Fibroblast of the aortic adventitia (primary cell): ENCODE measurements at regions not wholly inside any gene's neighbourhood (a gene's known extent, or its start where the extent isn't known, plus 50 kb on each side); places are given as distances from the start of the nearest gene placed in this dataset.
A peak's percentile ranks its signal among the peaks of the same experiment; 100 is the strongest.

ENCODE experiments used
- DNase-seq: peaks from one replicate; pipeline ENCODE4 v3.0.0-alpha.2; 2010; ENCODE audit warnings: low read depth
- H3K4me3 ChIP-seq: 2 replicates; pipeline ENCODE4 v1.5.1; 2011; ENCODE audit warnings: low read depth, mild to moderate bottlenecking, control low read depth, low read length, moderate library complexity
- TF ChIP-seq, protein P1 (sequence below): IDR thresholded peaks from 2 replicates; pipeline ENCODE4 v1.5.1; 2011; ENCODE audit warnings: mild to moderate bottlenecking, low read length, control low read depth, inconsistent platforms; ENCODE audit not compliant: insufficient read depth

GRCh38 chr5:115735108-115735998 is 81.1 kb downstream of the CDO1 start:
- DNase-seq: no peak
- no peak overlapping the region for H3K4me3 ChIP-seq
- TF ChIP-seq, protein P1, sequence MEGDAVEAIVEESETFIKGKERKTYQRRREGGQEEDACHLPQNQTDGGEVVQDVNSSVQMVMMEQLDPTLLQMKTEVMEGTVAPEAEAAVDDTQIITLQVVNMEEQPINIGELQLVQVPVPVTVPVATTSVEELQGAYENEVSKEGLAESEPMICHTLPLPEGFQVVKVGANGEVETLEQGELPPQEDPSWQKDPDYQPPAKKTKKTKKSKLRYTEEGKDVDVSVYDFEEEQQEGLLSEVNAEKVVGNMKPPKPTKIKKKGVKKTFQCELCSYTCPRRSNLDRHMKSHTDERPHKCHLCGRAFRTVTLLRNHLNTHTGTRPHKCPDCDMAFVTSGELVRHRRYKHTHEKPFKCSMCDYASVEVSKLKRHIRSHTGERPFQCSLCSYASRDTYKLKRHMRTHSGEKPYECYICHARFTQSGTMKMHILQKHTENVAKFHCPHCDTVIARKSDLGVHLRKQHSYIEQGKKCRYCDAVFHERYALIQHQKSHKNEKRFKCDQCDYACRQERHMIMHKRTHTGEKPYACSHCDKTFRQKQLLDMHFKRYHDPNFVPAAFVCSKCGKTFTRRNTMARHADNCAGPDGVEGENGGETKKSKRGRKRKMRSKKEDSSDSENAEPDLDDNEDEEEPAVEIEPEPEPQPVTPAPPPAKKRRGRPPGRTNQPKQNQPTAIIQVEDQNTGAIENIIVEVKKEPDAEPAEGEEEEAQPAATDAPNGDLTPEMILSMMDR: no peak

GRCh38 chr5:115733607-115734006 is 82.9 kb downstream of the CDO1 start:
- no peak for DNase-seq
- TF ChIP-seq, protein P1: no peak
- H3K4me3 ChIP-seq: no peak overlapping the region

DNA sequence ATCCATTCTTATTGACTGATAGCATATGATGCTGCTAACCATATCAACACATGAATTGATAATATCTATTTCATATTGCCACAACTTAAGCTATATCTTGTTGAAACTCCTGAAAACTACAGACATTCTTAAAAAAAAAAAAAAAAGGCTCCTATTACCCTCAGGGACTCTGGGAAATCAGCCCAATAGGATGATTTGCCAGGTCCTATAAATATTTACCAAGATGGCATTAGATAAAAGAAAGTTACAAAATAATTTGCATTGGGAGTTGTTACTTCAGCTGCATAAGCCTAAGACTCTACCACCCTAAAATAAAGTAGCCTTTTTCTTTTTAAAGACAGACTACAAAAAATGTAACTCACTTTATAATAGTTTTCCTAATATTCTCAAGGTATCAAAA is 84.4 kb downstream of the CDO1 start:
- DNase-seq: no peak
- no peak overlapping the region for H3K4me3 ChIP-seq
- TF ChIP-seq, protein P1: no peak

DNA sequence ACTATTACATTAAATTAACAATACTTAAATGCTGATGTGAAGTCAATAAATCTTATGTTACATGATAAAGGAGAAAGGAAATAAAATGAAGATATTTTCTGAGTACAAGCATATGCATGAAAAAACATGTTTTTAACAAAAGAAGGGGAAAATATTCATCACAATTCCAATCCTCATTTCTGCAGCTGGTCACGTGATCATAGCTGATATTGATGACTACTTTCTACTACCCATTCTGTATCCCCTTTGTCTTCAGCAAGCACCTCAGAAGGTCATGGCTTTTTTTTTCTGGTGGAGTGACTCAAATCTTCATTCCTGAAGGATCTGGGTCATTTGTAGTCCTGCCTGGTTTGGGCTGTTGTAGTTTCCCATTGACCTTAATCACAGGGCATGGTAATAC is 90.9 kb downstream of the CDO1 start:
- no peak overlapping the region for H3K4me3 ChIP-seq
- TF ChIP-seq, protein P1: no peak
- DNase-seq: no peak

DNA sequence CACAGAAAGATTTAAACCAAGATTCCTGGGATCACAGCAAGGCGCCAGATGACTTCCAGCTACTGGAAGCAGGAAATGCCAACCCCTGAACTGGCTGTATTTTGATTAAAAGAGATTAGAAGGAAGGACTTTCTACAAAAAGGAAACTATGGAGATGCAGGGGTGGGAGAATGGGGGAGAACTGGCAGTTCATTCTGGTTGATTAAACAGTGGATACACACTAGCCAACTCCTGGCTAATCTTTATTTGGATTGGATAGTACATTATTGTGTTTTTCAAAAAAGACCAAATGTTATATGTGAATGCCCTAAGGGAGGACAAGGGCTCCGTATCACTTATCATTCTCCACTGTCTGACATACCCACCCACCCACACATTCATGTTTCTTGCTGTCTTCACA is 93.2 kb downstream of the CDO1 start:
- H3K4me3 ChIP-seq: no peak overlapping the region
- no peak for DNase-seq
- TF ChIP-seq, protein P1: no peak

GRCh38 chr5:115720888-115721287 is 95.1 kb upstream of the TMED7 start:
- no peak overlapping the region for H3K4me3 ChIP-seq
- peak; percentile 3 for DNase-seq
- TF ChIP-seq, protein P1: no peak
